ENCODE measurements at regions not wholly inside any gene's neighbourhood (a gene's known extent, or its start where the extent isn't known, plus 50 kb on each side); places are given as distances from the start of the nearest gene placed in this dataset.

DNA sequence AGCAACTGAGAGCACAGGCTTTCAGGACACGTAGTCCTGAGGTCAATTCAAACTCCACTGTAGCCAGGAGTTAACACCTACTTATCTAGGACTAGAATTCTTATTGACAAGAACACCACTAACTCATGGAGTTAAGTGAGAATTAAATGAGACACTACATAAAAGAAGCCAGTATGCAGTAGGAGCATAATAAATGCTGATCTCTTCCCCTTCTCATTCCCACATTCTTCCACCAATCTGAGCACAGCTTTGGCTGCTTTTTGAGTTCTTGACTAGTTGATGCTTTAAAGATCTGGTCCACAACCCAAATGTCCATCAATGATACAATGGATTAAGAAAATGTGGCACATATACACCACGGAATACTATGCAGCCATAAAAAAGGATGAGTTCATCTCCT is 55.2 kb downstream of the TTC32 start:
- H3K4me1 Mint-ChIP-seq = no peaks in the 10 kb centered on the region
- no peak overlapping the region for H3K4me3 Mint-ChIP-seq
- H3K9me3 Mint-ChIP-seq = peaks cover 5% of the 10 kb centered on the region
- DNase-seq (ENCODE audit: low spot score in 2 of 2) (no peak), ATAC-seq (replicated peaks; ENCODE audit: extremely low read depth, poor library complexity, severe bottlenecking) (no peak)
- H3K36me3 Mint-ChIP-seq (ENCODE audit: insufficient read depth) = no peaks in the 10 kb centered on the region
- no peak overlapping the region for H3K27ac Mint-ChIP-seq (ENCODE audit: low read depth)
- H3K27me3 Mint-ChIP-seq = peaks cover 30% of the 10 kb centered on the region

DNA sequence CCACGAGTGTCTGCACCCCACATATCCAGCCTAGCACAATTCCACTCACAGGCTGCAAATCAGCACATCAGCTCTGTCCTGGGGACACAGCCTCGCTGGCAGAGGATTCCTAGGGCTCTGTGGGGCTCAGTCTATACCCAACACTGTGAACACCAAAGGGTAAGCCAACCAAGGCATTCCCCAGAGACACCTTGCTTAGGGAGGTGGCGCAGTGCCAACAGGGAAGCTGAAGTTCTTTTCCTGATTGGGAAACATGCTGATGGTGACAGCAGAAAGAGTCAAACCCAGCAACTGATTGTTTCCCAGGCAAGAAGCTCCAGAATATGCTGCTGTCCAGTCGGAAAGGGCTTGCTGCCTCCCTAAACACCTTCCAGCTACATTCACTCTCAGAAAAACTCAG is 55.8 kb downstream of the TTC32 start:
- Mint-ChIP-seq H3K36me3 (ENCODE audit: insufficient read depth) (no peaks in the 10 kb centered on the region), H3K27ac (ENCODE audit: low read depth) (no peak overlapping the region), H3K9me3 (peaks cover 5% of the 10 kb centered on the region), H3K27me3 (peaks cover 30% of the 10 kb centered on the region), H3K4me3 (no peak overlapping the region), H3K4me1 (no peaks in the 10 kb centered on the region)
- ATAC-seq (replicated peaks; ENCODE audit: extremely low read depth, poor library complexity, severe bottlenecking) = no peak
- DNase-seq (ENCODE audit: low spot score in 2 of 2) = no peak

DNA sequence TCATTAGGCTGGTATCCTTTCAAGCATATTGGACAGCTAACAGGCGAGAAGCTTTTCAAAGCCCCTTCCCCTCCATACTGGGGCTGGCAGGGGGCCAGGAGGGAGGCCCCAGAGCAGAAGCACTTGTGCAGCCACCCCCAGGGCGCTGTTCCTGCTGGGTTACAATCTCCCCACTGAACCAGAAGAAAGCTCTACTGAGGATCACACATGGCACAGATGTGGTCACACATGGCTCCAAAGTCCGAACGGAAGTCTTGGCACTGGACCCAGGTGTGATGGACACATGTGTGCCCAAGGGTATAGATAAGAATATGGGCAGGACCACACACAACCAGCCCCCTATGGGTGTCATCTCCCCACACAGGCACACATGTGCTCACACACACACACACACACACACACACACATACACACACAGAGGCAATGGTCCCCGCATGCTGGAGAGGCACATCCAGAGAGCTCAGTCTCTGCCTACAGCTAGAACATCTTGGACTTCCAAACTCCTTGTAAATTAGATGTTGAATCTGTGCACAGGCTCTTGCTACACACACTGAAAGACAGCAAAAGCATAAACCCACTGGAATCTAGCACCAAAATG is 56.4 kb downstream of the TTC32 start:
- Mint-ChIP-seq H3K36me3 (ENCODE audit: insufficient read depth) (no peaks in the 10 kb centered on the region), H3K4me3 (no peak overlapping the region), H3K4me1 (no peaks in the 10 kb centered on the region), H3K27ac (ENCODE audit: low read depth) (no peak overlapping the region), H3K27me3 (peaks cover 30% of the 10 kb centered on the region), H3K9me3 (peaks cover 5% of the 10 kb centered on the region)
- no peak for ATAC-seq (replicated peaks; ENCODE audit: extremely low read depth, poor library complexity, severe bottlenecking)
- DNase-seq (ENCODE audit: low spot score in 2 of 2) = no peak

DNA sequence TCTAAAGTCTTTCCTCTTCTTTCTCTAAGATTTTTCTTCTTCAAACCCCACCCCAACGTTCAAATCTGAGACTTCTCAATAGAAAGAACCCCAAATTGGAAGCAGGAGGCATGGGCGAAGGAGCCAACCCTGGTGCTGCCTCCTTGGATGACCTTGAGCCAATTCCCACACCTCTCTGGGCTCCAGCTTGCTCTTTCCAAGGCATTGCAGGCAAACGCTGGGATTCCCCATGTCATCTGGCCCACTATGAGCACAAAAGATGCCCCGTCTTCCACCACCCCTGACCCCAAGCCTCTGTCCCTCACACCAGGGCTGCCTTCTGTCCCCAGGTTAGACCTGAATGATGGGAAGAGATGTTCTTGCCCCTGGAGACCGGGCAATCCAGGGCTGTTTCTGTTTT is 57.0 kb downstream of the TTC32 start:
- ATAC-seq (replicated peaks; ENCODE audit: extremely low read depth, poor library complexity, severe bottlenecking) (no peak), DNase-seq (ENCODE audit: low spot score in 2 of 2) (no peak)
- H3K27me3 Mint-ChIP-seq = peaks cover 36% of the 10 kb centered on the region
- H3K36me3 Mint-ChIP-seq (ENCODE audit: insufficient read depth) = no peaks in the 10 kb centered on the region
- H3K4me1 Mint-ChIP-seq = no peaks in the 10 kb centered on the region
- H3K4me3 Mint-ChIP-seq = no peak overlapping the region
- peaks cover 5% of the 10 kb centered on the region for H3K9me3 Mint-ChIP-seq
- no peak overlapping the region for H3K27ac Mint-ChIP-seq (ENCODE audit: low read depth)

DNA sequence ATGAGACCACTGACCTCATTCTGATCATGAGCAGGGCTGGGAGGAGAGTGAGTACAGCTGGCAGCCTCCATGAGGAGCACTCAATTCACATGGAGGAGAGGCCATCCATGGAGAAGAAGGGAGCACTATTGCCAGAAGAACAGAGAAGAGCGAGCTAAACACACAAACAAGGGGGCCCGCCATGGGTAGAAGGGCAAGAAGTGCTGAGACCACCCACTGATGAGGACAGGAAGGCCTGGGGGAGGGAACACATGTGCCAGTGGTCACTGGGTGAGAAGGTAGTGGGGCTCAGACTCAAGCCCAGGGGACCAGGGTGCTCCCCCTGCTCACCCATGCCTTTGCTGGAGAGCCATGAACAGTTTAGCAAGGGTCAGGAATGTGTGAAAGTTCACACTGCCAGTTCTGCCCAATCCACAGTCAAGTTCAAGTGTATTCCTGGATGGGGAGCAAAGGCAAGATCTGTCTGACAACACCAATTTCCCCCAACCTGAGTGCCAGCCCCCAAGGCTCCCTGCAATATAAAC is 57.7 kb downstream of the TTC32 start:
- DNase-seq (ENCODE audit: low spot score in 2 of 2) (no peak), ATAC-seq (replicated peaks; ENCODE audit: extremely low read depth, poor library complexity, severe bottlenecking) (no peak)
- Mint-ChIP-seq H3K27ac (ENCODE audit: low read depth) (no peak overlapping the region), H3K9me3 (peaks cover 5% of the 10 kb centered on the region), H3K27me3 (peaks cover 43% of the 10 kb centered on the region), H3K4me3 (no peak overlapping the region), H3K36me3 (ENCODE audit: insufficient read depth) (no peaks in the 10 kb centered on the region), H3K4me1 (no peaks in the 10 kb centered on the region)

DNA sequence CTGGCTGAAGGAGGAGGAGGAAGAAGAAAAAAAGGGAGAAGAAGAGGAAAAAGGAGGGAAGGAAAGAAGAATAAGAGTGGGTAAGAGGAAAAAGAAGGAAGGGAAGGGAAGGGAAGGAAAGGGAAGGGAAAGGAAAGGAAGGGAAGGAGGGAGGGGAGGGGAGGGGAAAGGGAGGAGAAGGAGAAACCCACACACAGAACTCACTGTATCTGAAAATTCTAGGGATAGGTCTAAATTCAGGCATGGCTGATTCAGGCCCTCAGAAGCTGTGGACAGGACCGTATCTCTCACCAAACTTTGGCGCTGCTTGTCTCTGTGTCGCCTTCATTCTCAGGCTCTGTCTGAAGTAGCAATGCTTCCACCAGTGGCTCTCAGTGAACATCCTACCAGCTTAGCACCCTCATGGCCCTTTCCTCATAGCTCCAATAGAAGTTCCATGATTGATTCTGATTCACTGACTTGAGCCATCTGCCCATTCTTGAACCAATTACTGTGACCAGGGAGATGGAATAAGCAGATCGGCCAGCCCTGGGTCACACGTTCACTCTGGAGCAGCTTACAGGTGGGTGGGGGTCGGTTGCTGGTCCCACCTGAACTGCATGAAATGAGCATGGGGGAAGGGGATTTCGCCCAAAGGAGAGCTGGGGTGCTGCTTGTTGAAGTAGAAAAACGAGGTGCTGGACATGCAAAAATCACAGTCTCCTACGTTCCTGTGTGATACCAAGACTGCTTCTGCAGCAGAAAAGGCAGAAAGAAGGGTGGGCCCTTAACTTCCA is 59.7 kb downstream of the TTC32 start:
- H3K9me3 Mint-ChIP-seq = peaks cover 5% of the 10 kb centered on the region
- peaks cover 60% of the 10 kb centered on the region for H3K27me3 Mint-ChIP-seq
- no peaks in the 10 kb centered on the region for H3K36me3 Mint-ChIP-seq (ENCODE audit: insufficient read depth)
- DNase-seq (ENCODE audit: low spot score in 2 of 2) (no peak), ATAC-seq (replicated peaks; ENCODE audit: extremely low read depth, poor library complexity, severe bottlenecking) (no peak)
- no peak overlapping the region for H3K4me3 Mint-ChIP-seq
- H3K4me1 Mint-ChIP-seq = no peaks in the 10 kb centered on the region
- no peak overlapping the region for H3K27ac Mint-ChIP-seq (ENCODE audit: low read depth)

DNA sequence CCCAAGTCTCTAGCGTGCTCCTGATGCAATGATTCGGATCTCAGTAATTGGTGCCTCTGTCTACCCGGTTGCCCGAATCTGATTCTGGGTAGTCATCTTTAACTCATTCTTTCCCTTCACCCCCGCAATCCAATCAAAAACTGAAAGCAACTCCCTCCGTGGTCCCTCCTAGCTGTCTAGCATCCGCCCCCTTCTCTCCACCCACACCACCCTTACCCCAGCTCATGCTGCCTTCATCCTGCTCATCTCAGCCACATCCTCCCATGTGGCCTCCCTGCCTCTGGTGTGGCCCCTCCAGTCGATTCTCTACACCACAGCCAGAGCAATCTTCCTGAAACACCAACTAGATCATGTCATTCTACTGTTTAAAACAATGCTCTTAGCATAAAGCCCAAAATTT is 62.3 kb downstream of the TTC32 start:
- DNase-seq (ENCODE audit: low spot score in 2 of 2) (no peak), ATAC-seq (replicated peaks; ENCODE audit: extremely low read depth, poor library complexity, severe bottlenecking) (no peak)
- H3K36me3 Mint-ChIP-seq (ENCODE audit: insufficient read depth) = no peaks in the 10 kb centered on the region
- H3K27me3 Mint-ChIP-seq = peaks cover 65% of the 10 kb centered on the region
- H3K9me3 Mint-ChIP-seq = no peaks in the 10 kb centered on the region
- no peak overlapping the region for H3K4me3 Mint-ChIP-seq
- H3K27ac Mint-ChIP-seq (ENCODE audit: low read depth) = no peak overlapping the region
- no peaks in the 10 kb centered on the region for H3K4me1 Mint-ChIP-seq

DNA sequence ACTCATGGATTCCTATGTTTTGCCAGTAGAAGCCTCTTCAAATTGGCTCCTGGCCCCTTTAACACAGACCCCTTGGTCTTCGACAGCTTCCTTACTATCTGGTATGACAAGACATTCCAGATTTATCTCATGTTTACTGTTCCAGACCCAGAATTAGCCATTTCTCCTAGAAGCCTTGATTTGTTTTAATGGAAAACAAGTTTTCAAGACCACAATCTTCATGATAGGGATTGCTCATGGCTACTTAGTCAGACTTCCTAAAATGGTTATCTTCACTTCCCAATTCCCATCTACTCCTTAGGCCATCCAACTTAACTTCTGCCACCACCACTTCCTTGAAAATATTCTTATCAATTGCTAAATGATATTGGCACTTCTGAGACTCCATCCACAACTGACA is 63.2 kb downstream of the TTC32 start:
- Mint-ChIP-seq H3K4me1 (no peaks in the 10 kb centered on the region), H3K36me3 (ENCODE audit: insufficient read depth) (no peaks in the 10 kb centered on the region), H3K4me3 (no peak overlapping the region), H3K27ac (ENCODE audit: low read depth) (no peak overlapping the region), H3K9me3 (no peaks in the 10 kb centered on the region), H3K27me3 (peaks cover 57% of the 10 kb centered on the region)
- ATAC-seq (replicated peaks; ENCODE audit: extremely low read depth, poor library complexity, severe bottlenecking) = no peak
- DNase-seq (ENCODE audit: low spot score in 2 of 2) = no peak

DNA sequence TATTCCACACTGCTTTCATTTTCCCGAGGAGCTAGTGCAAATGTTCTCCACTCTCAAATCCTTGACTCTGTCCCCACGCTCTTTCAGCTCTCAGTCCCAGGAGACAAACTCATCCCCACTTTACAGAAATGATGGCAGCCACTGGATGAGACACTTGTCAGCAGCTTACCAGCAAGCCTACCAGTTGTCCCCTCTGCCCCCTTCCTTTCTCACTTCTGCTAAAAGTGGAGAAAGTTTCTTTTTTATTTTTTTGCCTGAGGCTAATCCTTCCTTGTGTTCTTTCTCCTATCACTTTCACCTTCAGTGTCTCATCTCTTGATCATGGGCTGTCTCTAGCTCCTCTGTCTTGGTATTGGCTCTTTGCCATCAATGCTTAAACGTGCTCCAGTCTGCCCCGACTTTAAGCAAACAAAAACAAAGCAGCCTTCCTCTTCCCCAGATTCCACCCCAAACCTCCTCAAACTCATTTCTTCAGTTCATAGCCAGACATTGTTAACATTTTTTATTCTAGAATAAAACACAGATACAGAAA is 64.5 kb downstream of the TTC32 start:
- ATAC-seq (replicated peaks; ENCODE audit: extremely low read depth, poor library complexity, severe bottlenecking) (no peak), DNase-seq (ENCODE audit: low spot score in 2 of 2) (no peak)
- H3K4me3 Mint-ChIP-seq = no peak overlapping the region
- no peaks in the 10 kb centered on the region for H3K9me3 Mint-ChIP-seq
- no peak overlapping the region for H3K27ac Mint-ChIP-seq (ENCODE audit: low read depth)
- peaks cover 48% of the 10 kb centered on the region for H3K27me3 Mint-ChIP-seq
- no peaks in the 10 kb centered on the region for H3K4me1 Mint-ChIP-seq
- no peaks in the 10 kb centered on the region for H3K36me3 Mint-ChIP-seq (ENCODE audit: insufficient read depth)

DNA sequence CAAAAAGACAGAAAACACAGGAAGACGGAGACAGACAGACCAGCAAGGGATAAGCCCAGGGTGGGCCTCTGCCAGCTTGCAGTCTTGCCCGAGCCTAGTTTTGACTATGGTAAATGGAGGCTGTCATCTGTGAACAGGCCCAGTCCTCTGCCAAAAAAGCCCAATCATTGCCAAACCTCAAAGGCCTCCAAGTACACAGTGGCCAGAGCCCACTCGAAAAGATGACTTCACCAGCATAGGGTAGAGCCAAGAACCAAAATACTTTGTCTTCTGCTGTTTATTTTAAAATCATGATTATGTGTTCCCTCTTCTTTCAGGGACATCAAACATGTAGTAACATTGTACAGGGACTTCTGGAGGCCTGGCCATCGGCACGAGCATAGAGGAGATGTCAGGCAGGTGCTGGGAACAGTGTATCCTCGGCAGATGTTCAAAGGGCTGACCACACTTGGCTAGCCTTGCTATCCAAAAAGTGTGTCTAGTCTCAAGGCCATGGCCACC is 66.0 kb downstream of the TTC32 start:
- no peaks in the 10 kb centered on the region for H3K4me1 Mint-ChIP-seq
- no peak for DNase-seq (ENCODE audit: low spot score in 2 of 2)
- peaks cover 48% of the 10 kb centered on the region for H3K27me3 Mint-ChIP-seq

DNA sequence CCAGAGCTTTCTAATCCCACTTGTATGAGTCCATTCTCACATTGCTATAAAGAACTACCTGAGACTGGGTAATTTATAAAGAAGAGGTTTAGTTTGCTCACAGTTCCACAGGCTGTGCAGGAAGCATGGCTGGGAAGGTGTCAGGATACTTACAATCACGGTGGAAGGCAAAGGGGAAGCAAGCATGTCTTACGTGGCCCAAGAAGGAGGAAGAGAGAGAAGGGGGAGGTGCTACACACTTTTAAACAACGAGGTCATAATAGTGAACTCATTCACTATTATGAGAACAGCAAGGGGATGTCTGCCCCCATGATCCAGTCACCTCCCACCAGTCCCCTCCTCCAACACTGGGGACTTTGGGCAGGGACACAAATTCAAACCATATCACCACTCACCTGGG is 67.8 kb downstream of the TTC32 start:
- H3K27me3 Mint-ChIP-seq = peaks cover 45% of the 10 kb centered on the region
- no peak overlapping the region for H3K4me3 Mint-ChIP-seq
- no peaks in the 10 kb centered on the region for H3K4me1 Mint-ChIP-seq
- ATAC-seq (replicated peaks; ENCODE audit: extremely low read depth, poor library complexity, severe bottlenecking) (no peak), DNase-seq (ENCODE audit: low spot score in 2 of 2) (no peak)
- H3K27ac Mint-ChIP-seq (ENCODE audit: low read depth) = no peak overlapping the region
- no peaks in the 10 kb centered on the region for H3K9me3 Mint-ChIP-seq
- H3K36me3 Mint-ChIP-seq (ENCODE audit: insufficient read depth) = no peaks in the 10 kb centered on the region

More for the DNA sequence above, 66.0 kb downstream of the TTC32 start:
- no peaks in the 10 kb centered on the region for H3K36me3 Mint-ChIP-seq (ENCODE audit: insufficient read depth)
- H3K9me3 Mint-ChIP-seq = no peaks in the 10 kb centered on the region
- H3K27ac Mint-ChIP-seq (ENCODE audit: low read depth) = no peak overlapping the region
- no peak for ATAC-seq (replicated peaks; ENCODE audit: extremely low read depth, poor library complexity, severe bottlenecking)
- no peak overlapping the region for H3K4me3 Mint-ChIP-seq

DNA sequence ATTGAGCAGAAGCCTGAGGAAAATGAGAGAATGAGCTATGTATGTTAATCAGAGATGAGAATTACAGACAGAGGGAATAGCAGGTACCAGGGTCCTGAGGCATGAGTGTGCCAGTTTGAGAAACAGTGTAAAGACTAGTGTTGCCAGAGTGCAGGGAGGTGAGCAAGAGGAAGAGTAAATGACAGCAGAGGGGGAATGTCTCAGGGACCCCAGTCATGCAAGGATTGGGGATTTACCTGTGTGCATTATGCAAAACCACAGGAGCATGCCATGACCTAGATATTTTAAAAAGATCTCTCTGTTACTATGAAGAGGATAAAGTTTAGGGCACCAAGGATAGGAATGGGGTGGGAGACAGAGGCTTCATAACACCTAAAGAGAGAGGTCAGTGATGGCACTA is 72.1 kb downstream of the TTC32 start:
- Mint-ChIP-seq H3K4me3 (no peak overlapping the region), H3K9me3 (no peaks in the 10 kb centered on the region), H3K27ac (ENCODE audit: low read depth) (no peak overlapping the region), H3K4me1 (no peaks in the 10 kb centered on the region), H3K36me3 (ENCODE audit: insufficient read depth) (no peaks in the 10 kb centered on the region), H3K27me3 (peaks cover 45% of the 10 kb centered on the region)
- DNase-seq (ENCODE audit: low spot score in 2 of 2) (no peak), ATAC-seq (replicated peaks; ENCODE audit: extremely low read depth, poor library complexity, severe bottlenecking) (no peak)

DNA sequence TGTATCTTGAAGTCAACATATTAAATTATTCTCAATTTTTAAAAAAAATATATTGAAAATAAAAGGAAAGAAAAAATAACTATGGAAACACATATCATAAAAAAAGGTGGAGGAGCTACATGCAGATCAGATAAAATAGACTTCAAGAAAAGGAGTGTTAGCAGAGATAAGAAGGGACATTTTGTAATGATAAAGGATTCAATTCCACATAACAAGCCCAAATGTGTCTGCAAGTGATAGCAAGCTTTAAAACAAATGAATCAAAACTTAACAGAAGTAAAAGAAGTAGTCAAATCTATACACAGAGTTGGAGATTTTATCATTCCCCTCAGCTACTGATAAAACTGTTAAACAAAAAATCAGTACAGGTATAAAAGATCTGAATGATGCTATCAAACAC is 74.9 kb downstream of the TTC32 start:
- H3K36me3 Mint-ChIP-seq (ENCODE audit: insufficient read depth) = no peaks in the 10 kb centered on the region
- no peak overlapping the region for H3K4me3 Mint-ChIP-seq
- H3K27ac Mint-ChIP-seq (ENCODE audit: low read depth) = no peak overlapping the region
- DNase-seq (ENCODE audit: low spot score in 2 of 2) = no peak
- no peaks in the 10 kb centered on the region for H3K9me3 Mint-ChIP-seq
- no peaks in the 10 kb centered on the region for H3K4me1 Mint-ChIP-seq
- peaks cover 66% of the 10 kb centered on the region for H3K27me3 Mint-ChIP-seq
- no peak for ATAC-seq (replicated peaks; ENCODE audit: extremely low read depth, poor library complexity, severe bottlenecking)

All from central memory CD8-positive, alpha-beta T cell (primary cell).